Lung (tissue), 11 donors: ENCODE measurements at regions not wholly inside any gene's neighbourhood (a gene's known extent, or its start where the extent isn't known, plus 50 kb on each side); places are given as distances from the start of the nearest gene placed in this dataset.

Experiments
- ATAC-seq: fragments of 200-7000 bp; cut with Tn5 transposase; one replicate; pipeline ENCODE4 v1.9.1; 2020; ENCODE audit warnings: moderate number of reproducible peaks; ENCODE audit not compliant: insufficient read depth, low FRiP score
- DNase-seq, 3 donors: peaks; one replicate each; pipeline ENCODE4 v3.0.0-alpha.2; 2013 to 2017
- H3K27ac ChIP-seq, 2 donors: one replicate each; pipeline ENCODE4 v1.5.1; 2013; ENCODE audit warnings: mild to moderate bottlenecking in 2 of 2, moderate library complexity in 2 of 2, control low read depth in 1 of 2, inconsistent platforms in 1 of 2, low read depth in 1 of 2, low read length in 1 of 2
- H3K27me3 ChIP-seq, 3 donors: one replicate each; pipeline ENCODE4 v1.5.1; 2013; ENCODE audit warnings: low read length in 2 of 3; ENCODE audit not compliant: control insufficient read depth in 3 of 3, insufficient read depth in 3 of 3
- H3K36me3 ChIP-seq, 4 donors: one replicate each; pipeline ENCODE4 v1.5.1; 2013; ENCODE audit warnings: low read length in 4 of 4, mild to moderate bottlenecking in 1 of 4, moderate library complexity in 1 of 4; ENCODE audit not compliant: control insufficient read depth in 4 of 4, insufficient read depth in 4 of 4
- H3K4me1 ChIP-seq, 5 donors: one replicate each; pipeline ENCODE4 v1.5.1; 2013; ENCODE audit warnings: low read length in 5 of 5, mild to moderate bottlenecking in 2 of 5, moderate library complexity in 1 of 5; ENCODE audit not compliant: control insufficient read depth in 5 of 5, insufficient read depth in 5 of 5
- H3K4me3 ChIP-seq: one replicate; pipeline ENCODE4 v1.5.1; 2013; ENCODE audit warnings: mild to moderate bottlenecking, control low read depth, moderate library complexity
- H3K9ac ChIP-seq, 2 donors: one replicate each; pipeline ENCODE4 v1.5.1; 2013; ENCODE audit warnings: low read length in 2 of 2, control low read depth in 1 of 2; ENCODE audit not compliant: insufficient read depth in 1 of 2
- H3K9me3 ChIP-seq, 4 donors: one replicate each; pipeline ENCODE4 v1.5.1; 2013; ENCODE audit warnings: low read length in 3 of 4, mild to moderate bottlenecking in 1 of 4, moderate library complexity in 1 of 4; ENCODE audit not compliant: control insufficient read depth in 4 of 4, insufficient read depth in 3 of 4
- whole genome bisulfite sequencing, 2 donors: extraction: QIAGEN DNeasy Blood & Tissue Kit; methylation state at CpG; one replicate each; pipeline ENCODE4 v1.1.7; 2013; 5-methylcytosine and 5-hydroxymethylcytosine counted together
- TF ChIP-seq, protein P1 (sequence below): IDR thresholded peaks from 2 replicates; pipeline ENCODE4 v1.5.1; 2012; ENCODE audit warnings: mild to moderate bottlenecking; ENCODE audit errors: control extremely low read depth, extremely low read depth
- donor health status: control.
- donor health status: control.
- donor health status: Bipolar disorder and iron deficiency.
- donor health status: healthy.
- donor health status: DM: yes; HTN: yes; CAD: no.

DNA sequence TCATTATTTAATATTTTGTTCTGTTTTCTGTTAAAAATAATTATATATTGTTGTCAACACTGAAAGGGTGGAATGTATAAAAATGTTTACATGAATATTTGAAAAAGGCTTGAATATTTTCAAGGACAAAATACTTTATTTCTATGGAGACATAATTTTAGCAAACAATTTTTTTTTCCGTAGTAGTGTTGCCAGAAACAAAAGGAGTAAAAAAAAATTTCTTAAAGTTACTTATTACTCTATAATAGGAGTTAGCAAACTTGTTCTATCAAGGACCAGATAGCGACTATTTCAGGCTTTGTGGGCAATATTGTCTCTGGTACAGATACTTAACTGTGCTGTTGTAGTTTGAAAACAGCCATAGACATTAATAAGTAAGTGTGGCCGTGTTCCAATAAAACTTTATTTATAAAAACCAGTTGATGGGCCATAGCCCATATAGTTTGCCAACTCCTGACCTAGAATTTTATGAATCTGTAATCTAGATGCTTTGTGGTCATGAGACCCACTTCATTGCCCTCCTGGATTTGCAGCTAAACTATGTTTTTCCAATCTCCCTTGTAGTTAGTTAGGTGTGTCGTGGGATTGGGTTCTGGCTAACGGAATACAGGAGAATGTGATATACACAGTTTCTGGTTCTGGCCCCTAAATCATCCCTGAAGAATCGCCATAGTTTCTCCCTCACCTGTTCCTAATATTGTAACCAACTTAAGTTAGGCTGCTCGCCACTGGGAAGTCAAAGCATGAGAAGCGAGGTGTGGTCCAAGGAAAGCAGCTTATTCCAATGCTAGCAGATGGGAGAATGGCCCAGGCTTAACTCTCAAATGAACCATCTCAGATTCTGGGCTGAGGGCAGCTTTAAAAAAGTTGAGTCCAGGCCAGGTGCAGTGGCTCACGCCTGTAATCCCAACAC is 153.6 kb downstream of the ABCA8 start:
- TF ChIP-seq, protein P1, sequence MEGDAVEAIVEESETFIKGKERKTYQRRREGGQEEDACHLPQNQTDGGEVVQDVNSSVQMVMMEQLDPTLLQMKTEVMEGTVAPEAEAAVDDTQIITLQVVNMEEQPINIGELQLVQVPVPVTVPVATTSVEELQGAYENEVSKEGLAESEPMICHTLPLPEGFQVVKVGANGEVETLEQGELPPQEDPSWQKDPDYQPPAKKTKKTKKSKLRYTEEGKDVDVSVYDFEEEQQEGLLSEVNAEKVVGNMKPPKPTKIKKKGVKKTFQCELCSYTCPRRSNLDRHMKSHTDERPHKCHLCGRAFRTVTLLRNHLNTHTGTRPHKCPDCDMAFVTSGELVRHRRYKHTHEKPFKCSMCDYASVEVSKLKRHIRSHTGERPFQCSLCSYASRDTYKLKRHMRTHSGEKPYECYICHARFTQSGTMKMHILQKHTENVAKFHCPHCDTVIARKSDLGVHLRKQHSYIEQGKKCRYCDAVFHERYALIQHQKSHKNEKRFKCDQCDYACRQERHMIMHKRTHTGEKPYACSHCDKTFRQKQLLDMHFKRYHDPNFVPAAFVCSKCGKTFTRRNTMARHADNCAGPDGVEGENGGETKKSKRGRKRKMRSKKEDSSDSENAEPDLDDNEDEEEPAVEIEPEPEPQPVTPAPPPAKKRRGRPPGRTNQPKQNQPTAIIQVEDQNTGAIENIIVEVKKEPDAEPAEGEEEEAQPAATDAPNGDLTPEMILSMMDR = no peak
- Histone ChIP-seq H3K9me3 (no peaks in the 10 kb centered on the region), H3K9ac (no peak overlapping the region), H3K4me3 (no peak overlapping the region), H3K27me3 (no peaks in the 10 kb centered on the region), H3K36me3 (no peaks in the 10 kb centered on the region), H3K4me1 (no peaks in the 10 kb centered on the region), H3K27ac (no peak overlapping the region)
- DNase-seq = no peak
- no peak for ATAC-seq
- WGBS, 2 donors = 88 to 95% methylated on average over 9 of the region's 9 CpGs

DNA sequence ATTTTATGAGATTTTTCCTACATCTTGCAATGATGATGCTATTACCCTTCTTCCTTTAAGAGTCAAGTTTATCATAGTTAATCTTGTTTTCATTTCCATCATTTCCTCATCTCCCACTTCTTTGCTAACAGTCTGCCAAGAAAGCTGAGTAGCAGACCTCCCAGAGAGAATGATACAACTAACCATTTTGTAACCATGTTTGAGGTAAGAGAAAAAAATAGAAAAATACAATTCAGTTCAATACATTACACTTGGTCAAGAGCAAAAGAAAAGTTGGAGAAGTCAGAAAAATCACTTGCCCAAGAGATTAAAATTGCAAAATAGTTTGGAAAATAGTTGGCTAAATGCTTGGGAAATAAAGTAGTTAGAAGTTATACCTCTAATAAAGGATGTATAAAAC is 154.4 kb downstream of the ABCA8 start:
- Histone ChIP-seq H3K36me3 (no peaks in the 10 kb centered on the region), H3K4me3 (no peak overlapping the region), H3K27ac (no peak overlapping the region), H3K4me1 (no peaks in the 10 kb centered on the region), H3K9me3 (no peaks in the 10 kb centered on the region), H3K9ac (no peak overlapping the region), H3K27me3 (no peaks in the 10 kb centered on the region)
- TF ChIP-seq, protein P1 = no peak
- DNase-seq (no peak), ATAC-seq (no peak)

- TF ChIP-seq, protein P1 = no peak
- DNase-seq = peak; percentile 35 to 82 (median 81)
- H3K27me3 ChIP-seq = no peaks in the 10 kb centered on the region
- H3K4me1 ChIP-seq = peaks cover 0 to 49% (median 6%) of the 10 kb centered on the region in 5 donors
- H3K36me3 ChIP-seq = no peaks in the 10 kb centered on the region
- no peaks in the 10 kb centered on the region for H3K9me3 ChIP-seq
- no peak for ATAC-seq
- H3K27ac ChIP-seq = peak overlapping the region in 1 of 2 donors; percentile 66
- WGBS, 2 donors = 26 to 29% methylated on average over 5 of the region's 5 CpGs
- no peak overlapping the region for H3K9ac ChIP-seq
- H3K4me3 ChIP-seq = no peak overlapping the region
Observed at GRCh38 chr17:68794636-68795434, 160.4 kb downstream of the ABCA8 start.
